Omental fat pad (tissue), 3 donors: ENCODE measurements at regions not wholly inside any gene's neighbourhood (a gene's known extent, or its start where the extent isn't known, plus 50 kb on each side); places are given as distances from the start of the nearest gene placed in this dataset.
"Not testable (repeated sequence)": the region's sequence is repeated elsewhere in the genome, so short reads cannot be mapped to it uniquely, and the experiment has no call there.

ENCODE experiments used
- ATAC-seq: fragments of 150-250 bp; one replicate; pipeline ENCODE4 v1.9.1; 2016; ENCODE audit warnings: mild to moderate bottlenecking, moderate library complexity; ENCODE audit not compliant: low FRiP score
- DNase-seq: peaks from one replicate; pipeline ENCODE4 v3.0.0-alpha.2; 2019; ENCODE audit warnings: low spot score
- CTCF ChIP-seq, 3 donors: fragments of 450-650 bp; IDR thresholded peaks; one replicate each; pipeline ENCODE4 v1.5.1; 2016 to 2017; ENCODE audit warnings: antibody characterized with exemption in 3 of 3, mild to moderate bottlenecking in 3 of 3, moderate library complexity in 2 of 3

GRCh38 chr2:226169751-226170581, 629.7 kb downstream of the IRS1 start:
- TF ChIP-seq CTCF (IDR thresholded peaks at IDR 0.05): no peak
- DNase-seq (no peak), ATAC-seq (no peak)

GRCh38 chr2:226168496-226169160, 631.0 kb downstream of the IRS1 start:
- ATAC-seq: no peak
- DNase-seq: no peak
- TF ChIP-seq CTCF (IDR thresholded peaks at IDR 0.05): no peak

GRCh38 chr2:226164512-226164911, 635.1 kb downstream of the IRS1 start:
- DNase-seq (no peak), ATAC-seq (no peak)

GRCh38 chr2:226160617-226161016, 639.0 kb downstream of the IRS1 start:
- DNase-seq, ATAC-seq: not testable (repeated sequence)

More at GRCh38 chr2:226164512-226164911, 635.1 kb downstream of the IRS1 start:
- no peak for TF ChIP-seq CTCF (IDR thresholded peaks at IDR 0.05)

GRCh38 chr2:226159875-226160479, 639.6 kb downstream of the IRS1 start:
- ATAC-seq: no peak
- DNase-seq: no peak
- TF ChIP-seq CTCF (IDR thresholded peaks at IDR 0.05): no peak

GRCh38 chr2:226158940-226159339, 640.7 kb downstream of the IRS1 start:
- no peak for TF ChIP-seq CTCF (IDR thresholded peaks at IDR 0.05)
- DNase-seq (no peak), ATAC-seq (no peak)

GRCh38 chr2:226158229-226158628, 641.4 kb downstream of the IRS1 start:
- no peak for ATAC-seq
- TF ChIP-seq CTCF (IDR thresholded peaks at IDR 0.05): no peak
- no peak for DNase-seq
